ENCODE measurements at regions not wholly inside any gene's neighbourhood (a gene's known extent, or its start where the extent isn't known, plus 50 kb on each side); places are given as distances from the start of the nearest gene placed in this dataset.

DNA sequence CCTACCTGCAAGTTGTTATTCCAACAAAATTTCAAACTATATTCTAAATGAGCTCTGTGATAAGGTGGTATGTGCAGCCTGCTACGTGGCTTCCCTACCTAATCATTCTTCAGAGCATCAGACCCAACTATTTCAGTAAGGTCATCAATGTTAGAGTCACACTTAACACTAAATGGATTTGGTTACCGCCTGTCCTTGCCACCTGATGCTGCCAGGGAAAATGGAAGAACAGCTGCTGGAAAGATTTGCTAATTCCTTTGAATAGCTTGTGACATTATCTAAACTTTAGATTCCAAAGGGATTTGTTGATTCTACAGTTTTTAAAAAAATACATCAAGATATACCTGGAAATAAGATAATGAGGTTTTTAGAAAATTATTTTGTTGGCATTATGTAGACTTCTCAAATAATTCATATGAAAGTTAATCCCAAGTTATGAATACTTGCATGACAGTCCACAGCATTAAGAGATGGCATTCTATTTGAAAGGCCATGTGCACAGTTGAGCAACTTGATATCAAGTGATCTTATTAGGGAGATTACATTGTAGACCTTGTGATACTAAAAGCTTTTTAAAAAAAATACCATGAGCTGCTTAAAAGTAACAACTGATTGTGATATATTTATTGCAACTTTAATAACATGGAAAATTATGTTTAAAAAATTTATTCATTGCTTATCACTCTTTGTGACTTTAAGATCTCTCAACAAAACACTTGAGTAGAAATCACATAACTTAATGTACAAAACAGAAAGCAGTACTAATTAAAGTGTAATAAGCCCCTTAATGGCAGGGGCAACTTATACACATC lies 98.3 kb upstream of the UGP2 start:
- TF ChIP-seq POLR2AphosphoS5 (IDR thresholded peaks at IDR 0.05; ENCODE audit: low read depth, low read length): no peak
- no peak for TF ChIP-seq POLR2A (IDR thresholded peaks at IDR 0.05; ENCODE audit: low read depth, low read length)
- TF ChIP-seq TAF1 (IDR thresholded peaks at IDR 0.05; ENCODE audit: low read depth, low read length): no peak

All from GM12891 (cell line).